ENCODE measurements at regions not wholly inside any gene's neighbourhood (a gene's known extent, or its start where the extent isn't known, plus 50 kb on each side); places are given as distances from the start of the nearest gene placed in this dataset.

DNA sequence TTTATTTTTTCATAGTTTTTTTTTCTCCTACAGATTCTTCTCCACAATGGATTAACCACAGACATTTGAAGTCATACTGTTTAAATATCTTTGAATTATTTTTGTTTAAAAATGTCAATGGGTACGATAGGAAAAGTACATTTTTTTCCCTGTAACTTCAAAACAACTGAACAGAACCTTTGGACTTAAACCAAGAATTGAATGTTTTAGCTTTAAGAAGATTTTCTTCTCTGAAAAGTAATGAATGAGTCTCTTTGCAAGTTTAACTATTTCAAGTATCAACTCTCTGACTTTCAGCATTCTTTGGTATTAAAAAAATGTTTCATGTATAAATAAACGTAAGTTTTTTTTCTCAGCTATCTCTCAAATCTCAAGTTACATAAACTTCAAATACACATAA lies 364.3 kb downstream of the FBXO8 start:
- DNase-seq, result no peak

DNA sequence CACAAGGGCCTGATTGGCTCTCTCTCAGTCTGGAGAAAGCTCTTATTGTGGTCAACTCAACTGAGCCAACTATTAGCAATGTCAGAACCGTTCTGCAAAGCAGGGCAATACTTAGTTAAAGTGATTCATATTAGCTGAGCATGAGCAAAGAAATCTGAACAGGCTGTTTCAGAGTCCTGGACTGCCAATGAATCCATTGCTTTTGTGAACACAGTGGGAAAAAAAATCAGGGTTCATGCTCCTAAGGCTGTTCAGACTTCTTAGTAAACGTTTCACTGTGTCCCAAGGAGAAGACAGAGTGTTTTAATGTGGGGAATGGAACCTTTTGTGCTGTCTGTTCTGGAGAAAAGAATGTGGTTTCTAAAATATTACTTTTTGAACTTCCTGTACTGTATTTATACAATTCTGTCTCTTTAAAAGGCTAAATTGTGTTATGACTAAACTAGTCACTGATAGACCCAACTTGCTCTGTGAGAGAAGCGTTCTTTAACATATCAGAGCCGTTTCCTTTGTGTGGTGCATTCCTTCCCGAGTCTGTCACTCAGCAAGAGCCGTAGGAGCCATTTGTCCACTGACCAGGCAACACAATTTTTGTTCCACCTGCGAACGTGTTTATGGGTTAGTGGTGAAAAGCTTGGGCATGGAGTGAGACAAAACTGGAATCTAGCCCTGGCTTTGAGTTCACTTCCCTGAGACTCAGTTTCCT lies 366.1 kb downstream of the FBXO8 start:
- no peak for DNase-seq

DNA sequence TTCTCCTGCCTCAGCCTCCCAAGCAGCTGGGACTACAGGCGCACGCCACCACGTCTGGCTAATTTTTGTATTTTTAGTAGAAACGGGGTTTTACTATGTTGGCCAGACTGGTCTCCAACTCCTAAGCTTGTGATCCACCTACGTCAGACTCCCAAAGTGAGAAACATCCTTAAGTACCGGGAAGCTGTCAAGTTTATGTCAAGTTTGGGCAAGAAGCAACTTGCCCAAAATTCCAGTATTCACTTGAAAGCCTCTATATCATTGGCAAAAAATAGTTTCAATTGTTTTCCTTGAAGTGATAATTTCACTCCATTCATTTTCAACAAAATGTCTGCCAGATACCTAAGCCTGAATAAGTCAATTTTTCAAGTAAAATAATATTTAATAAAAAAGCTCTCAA lies 370.0 kb downstream of the FBXO8 start:
- DNase-seq, result no peak

DNA sequence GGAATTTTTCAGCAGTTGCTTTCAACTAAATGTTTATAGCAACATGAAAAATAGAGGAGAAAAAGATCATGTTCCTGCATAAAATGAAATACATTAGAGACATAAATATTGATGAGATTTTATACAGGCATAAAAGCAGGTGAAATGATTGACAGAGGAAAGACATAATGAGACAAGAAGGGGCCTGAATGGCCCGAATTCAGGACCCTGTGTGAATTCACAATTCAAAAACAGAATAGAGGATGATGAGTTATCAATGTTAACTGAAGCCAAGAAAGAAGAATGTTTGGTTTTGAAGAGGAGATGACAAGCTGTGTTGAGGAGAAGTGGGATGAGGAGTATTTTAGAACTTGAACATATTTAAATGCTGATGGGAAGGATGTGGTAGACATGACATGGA lies 371.1 kb downstream of the FBXO8 start:
- DNase-seq, result no peak

DNA sequence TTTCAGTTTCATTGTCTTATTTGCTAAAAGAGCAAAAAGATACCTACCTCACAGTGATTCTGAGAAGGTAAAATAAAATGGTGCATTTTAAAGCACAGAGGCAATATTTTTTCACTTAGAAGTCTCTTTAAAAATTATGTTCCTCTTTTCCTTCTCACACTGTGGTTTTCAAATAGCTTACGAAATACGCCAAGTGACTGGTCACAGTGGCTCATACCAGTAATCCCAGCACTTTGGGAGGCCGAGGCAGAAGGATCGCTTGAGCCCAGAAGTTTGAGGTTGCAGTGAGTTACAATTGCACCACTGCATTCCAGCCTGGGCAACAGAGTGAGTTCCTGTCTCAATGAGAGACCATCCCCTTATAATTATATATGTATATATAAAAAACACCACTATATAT lies 372.6 kb downstream of the FBXO8 start:
- peak; percentile 71 for DNase-seq

DNA sequence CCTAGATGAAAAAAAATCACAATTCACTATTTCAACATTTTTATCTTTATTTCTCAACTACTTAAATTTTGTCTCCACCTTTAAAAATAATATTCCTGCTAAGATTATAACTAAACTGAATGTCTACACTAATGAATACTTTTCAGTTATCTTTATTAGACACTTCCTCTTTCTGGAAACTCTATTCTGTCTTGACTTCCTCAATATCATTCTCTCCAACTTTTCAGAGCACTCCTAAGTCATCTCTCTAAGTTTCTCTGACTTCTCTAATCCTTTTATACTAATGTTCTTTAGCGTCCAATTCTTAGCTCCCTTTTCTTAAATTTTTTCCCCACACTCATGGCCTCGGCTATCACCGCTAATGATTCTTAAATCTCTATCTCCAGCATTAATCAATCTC lies 374.2 kb downstream of the FBXO8 start:
- peak; percentile 15 for DNase-seq

DNA sequence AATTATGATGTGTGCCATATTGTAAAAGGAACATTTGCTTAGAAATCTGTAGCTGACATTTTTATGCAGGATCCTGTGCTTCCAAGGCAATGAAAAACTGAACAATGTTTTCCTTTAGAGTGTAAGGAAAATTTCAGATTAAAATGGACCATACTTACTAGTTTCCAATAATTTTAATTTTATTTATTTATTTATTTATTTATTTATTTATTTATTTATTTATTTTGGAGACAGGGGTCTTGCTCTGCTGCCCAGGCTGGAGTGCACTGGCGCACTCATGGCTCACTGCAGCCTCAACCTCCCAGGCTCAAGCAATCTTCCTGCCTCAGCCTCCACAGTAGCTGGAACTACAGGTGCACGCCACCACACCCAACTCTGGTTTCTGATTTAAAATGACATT lies 369.8 kb upstream of the HAND2 start:
- no peak for DNase-seq

DNA sequence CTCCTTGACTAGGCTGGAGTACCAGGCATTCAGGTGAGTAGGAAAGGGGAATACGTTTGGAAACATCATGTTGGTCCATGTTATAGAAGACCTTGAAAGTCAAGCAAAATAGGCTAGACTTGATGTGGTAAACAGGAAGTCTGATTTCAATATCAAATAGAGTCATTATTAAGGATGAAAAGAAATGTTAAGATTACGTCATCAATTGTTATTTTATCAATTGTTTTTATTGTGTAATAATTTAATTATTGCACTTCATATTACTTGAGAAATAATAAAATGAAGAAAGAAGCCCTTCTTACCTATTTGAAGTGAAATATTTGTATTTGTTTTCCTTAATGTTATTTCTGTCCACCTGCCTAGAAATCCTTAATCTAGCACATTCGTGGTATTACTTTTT lies 361.0 kb upstream of the HAND2 start:
- no peak for DNase-seq

DNA sequence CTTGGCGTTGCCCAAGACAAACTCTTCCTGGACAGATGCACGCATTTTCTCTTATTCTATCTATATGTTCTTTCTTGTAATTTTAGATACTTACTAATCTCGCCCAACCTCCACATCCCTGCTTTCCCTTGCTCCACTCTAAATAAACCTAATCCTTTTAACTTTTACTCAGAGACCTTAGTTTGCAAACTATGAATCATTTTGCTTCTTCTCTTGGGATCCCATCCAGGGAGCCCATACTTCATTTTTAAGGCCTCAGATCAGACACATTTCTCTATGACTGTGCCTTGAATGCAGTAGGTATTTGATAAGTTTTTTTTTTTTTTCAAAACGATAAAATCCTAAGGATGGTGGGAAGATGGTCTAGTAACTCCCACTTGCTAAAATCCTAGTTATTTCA lies 353.8 kb upstream of the HAND2 start:
- no peak for DNase-seq

DNA sequence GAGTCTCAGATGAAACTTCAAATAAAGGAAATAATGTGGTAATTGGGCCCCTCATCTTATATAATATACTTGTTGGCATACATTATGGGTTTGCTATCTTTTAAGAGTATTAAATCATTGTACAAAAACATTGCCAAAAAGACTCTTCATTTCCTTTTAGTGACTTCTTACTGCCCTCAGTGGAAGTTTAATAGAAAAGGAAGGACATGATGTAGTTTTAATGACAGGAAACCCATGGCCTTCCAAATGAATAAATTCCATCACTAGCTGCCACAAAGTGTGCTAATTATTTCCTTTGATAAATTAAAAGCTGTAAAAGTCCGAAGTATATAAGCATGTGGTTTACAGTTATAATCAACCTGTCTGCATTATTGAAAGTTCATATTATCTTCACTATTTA lies 350.9 kb upstream of the HAND2 start:
- DNase-seq, result no peak

DNA sequence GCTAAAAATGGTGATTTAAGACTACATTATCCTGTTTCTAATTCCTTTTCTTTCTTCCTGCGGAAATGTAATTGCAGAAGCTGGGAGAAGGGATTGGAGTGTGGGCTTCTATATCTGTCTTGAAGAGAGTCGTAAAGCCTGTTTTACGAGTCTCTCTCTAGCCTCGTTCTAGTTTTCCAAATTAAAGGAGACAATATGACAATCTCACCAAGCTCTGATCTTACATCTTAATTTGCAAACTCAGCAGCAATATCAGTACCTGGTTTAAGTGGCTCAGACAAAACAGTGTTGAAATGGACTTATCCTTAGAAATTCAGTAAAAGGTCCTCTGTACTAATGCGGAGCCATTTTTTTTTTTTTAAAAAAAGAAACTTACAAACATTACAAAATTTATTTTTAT lies 349.5 kb upstream of the HAND2 start:
- no peak for DNase-seq

DNA sequence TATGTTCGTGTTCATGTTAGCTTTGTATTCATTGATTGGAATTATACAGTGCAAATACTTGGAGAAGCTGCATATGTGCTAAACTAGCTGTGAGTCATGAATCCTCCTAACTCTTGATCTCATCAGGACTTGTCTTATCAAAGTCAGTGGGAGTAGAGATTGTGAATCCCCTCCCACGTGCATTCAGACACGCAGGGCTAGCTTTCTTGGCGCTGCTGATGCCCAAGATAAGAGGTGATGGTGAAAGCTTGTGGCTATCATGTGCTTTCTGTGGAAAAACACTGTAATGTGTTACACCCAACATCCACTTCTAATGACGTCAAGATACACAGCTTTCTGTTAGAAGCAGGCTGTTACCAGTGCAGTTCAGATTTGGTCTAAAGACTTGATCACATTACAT lies 348.7 kb upstream of the HAND2 start:
- DNase-seq, result no peak

DNA sequence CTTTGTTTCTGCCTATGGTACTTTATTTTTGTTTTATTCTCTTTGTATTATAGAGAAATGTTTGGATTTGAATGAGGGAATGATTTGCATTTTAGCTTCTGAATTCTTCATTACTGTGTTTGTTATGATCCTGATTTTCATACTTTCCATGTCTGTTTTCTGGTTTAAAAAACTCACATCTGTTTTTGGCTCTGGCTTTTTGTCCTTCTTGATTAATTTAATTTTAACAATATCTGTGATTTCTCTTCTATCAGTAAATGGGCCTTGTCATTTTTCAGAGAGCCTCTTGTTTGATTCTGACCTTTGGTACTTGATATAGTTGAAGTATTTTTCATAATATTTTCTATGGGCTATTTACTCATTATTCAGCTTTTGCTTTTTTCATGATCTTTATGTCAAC lies 341.6 kb upstream of the HAND2 start:
- DNase-seq, result no peak

DNA sequence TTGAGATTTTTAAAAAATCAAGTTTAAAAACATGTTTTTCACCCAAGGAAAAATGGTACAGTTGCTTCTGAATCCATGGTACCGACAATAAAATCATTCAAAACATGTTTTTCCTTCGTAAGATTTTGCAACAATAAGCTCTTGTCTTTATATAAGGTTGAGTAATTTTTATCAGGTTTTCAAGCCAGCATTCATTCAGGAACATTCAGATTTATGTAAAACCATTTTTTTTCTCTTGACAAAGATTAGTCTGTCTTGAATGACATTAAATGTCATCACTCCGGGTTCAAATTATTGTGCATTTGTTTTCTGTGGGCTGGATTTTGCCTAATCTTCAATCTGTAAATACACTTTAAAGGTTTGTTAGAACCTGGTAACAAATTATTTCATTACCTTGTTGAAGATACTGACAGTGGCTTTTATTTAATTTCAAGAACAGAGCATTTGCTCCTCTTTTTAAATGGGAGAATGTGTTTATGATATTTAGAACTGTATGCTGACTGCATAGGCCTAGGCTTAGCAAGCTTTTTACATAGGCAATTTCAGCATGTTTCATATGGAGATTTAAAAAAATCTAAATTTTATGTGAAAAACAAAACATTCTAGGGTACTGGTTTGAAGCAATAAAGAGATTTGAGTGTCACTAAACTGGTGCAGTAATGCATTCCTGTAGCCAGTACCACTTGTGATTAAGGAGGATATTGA lies 336.4 kb upstream of the HAND2 start:
- DNase-seq, result no peak

DNA sequence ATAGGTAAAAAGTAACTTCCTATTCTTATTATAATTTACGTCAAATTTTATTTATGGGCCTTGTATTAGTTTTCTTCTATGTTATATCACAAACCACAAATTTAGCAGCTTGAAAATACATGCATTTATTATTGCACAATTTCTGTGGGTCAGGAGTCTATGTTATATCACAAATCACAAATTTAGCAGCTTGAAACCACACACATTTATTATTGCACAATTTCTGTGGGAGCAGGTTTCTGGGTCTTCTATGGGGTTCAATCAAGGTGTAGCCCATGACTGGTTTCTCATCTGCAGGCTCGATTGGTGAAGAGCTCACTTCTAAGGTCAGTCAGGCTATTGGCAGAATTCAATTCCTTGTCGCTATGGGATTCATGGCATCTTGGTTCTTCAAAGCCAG lies 332.7 kb upstream of the HAND2 start:
- no peak for DNase-seq

DNA sequence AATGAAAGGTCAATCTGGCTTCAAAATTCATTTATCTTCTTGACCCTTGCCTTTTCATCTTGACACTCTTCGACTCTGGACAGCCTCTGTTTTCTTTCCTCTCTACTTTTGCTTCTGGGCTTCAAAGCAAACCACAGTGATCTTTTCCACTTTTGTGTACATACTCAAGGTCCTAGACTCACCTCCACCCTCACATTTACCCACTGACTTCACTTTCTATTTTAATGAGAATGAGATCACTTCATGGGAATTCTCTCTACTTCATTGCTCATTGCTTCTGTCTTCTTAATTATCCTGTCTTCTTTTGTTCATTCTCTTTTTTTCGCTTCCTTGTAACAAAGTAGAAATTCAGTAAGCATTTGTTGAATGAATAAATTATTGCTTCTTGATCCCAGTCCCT lies 330.1 kb upstream of the HAND2 start:
- no peak for DNase-seq

DNA sequence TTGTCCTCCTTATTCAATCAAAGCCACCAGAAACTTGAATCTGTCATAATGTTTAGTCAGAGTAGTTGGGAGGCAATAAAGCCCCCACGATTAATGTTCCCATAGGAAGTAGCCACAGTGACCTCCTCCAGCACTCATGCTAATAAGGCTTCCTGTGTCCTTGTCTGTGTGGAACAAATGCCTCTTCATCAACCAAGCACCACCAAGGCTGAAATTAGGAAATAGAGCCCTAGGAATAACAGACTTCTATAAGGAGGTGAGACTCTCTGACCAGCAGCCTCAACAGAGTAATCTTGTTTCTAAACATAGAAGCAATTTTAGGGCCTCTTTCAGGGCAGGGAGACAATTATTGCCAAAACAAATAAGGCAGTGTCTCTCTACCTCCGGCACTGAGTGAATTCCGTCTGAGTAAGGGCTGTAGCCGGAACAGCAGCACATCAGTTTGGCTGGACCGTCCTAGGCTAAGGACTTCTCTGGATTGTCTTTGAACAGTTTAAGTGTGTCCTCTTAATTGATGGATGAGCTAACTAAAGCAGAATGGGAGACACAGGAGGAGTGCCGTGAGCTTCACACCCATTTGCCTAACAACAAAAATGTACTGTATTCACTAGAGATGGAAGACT lies 329.2 kb upstream of the HAND2 start:
- DNase-seq, result no peak

DNA sequence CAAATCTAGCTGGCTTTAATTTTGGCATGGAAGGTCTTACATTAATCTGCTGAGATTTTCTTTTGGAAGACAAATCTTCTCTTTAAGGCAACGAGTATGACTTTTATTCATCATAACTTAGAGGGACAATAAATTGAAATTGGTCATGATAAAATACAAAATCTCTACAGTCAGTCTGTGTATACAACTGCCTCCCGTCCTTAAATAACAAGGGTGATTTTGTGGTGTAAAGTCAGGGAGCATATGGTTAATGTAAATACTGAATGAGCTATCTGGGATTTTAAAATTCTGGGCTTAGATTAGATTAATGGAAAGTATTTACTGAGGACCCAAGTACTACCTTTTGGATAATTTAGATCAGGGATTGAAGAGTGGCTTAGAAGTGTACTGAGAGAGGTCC lies 328.4 kb upstream of the HAND2 start:
- no peak for DNase-seq

DNA sequence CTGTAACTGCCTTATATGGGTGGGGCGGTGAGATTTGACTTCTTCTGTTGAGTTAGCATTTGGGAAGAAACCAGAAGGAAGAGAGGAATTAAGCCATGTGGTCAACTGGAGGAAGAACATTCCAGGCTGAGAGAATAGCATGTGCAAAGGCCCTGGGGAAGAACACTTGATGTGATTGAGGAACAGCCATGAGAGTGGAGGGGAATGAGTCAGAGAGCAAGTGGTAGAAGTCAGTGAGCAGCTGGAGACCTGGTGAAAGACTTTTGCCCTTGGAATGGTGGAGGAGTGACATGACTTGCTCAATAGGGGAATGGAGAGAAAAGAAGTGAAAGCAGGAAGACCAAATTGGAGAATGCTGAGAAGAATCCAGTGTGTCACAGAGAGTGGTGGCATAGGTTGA lies 327.8 kb upstream of the HAND2 start:
- no peak for DNase-seq

DNA sequence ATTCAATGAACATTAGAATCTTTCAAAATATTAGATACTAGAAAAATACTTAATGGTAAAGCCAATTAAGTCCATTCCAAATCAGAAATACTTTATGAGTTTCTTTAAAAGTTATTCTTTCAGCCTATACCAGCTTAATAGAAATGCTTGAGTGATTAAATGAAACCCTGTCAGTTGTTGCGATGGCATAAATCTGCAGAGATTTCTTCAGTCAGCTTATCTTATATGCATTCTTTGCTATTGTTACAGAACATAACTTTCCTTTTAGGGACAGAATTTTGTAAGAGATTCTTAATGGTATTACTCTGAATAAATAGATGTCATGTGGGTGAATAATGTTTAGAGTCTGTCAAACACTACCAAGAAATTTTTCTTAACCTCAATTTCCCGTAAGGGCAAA lies 325.0 kb upstream of the HAND2 start:
- no peak for DNase-seq

DNA sequence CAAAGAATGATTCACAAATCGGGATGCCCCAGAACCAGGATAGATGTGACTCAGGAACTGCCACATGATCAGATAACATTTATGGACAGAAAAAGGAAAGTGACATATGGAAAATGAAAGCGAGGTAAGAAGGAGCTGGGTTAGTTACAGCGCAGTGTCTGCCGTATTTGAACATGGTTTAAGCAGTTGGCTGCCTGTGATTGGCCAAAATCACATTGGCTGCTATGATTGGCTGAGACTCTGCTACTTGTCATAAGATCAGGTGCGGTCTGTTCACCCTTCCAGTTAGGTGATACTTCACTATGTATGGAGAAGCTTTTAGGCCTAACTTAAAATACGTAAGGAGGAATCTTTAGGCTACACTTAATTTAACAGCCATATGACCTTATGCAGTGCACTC lies 322.7 kb upstream of the HAND2 start:
- DNase-seq, result no peak

DNA sequence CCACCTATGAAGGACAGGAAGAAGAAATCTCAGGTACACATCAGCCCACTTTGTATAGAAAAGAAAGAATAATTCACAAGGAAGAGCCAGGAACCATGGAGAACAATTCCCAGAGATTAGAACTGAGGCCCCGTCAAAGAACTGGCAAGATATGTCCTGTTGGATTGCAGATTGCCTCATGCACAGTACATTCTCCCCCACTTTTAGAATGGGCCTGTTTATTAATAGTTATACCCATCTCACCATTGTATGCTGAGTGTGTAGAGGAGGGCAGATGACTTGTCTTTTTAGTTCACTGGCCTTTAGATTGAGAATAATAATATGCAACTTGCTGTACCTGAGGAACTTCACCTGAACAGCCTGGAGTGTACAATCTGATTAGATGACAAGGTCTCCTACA lies 315.6 kb upstream of the HAND2 start:
- DNase-seq, result no peak

DNA sequence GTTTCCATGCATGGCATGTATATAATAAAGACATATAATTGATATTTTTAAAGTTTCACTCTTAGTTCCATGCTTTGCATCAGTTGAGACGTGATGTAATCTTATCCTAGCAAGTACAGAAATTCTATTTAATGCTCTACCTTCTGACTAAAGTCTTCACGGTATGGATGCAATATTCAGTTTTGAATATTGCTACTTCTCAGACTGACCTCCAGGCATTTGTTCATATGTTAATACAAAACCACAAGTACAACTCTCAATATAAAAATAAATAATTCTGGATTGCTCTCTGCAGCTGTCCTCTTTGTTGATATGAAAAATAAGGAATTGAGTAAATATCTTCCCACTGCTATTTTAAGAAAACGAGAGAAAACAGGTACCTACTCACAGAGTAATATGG lies 309.8 kb upstream of the HAND2 start:
- no peak for DNase-seq

DNA sequence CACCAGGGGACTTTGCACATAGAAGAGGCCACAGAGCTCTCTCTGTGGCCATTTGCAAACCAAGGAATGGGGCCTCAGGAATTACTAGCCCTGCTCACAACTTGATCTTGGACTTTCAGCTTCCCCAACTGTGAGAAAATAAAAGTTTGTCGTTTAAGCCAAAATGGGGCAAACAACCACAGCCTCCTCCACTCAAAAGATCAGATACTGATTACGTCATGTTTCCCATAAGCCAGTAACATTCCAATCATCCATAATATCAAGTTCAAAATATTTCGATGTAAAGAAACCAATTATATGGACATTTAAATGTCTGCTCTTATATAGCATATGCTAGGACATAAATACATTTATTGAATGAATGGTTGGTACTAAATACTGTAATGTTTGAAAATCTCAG lies 307.5 kb upstream of the HAND2 start:
- no peak for DNase-seq

DNA sequence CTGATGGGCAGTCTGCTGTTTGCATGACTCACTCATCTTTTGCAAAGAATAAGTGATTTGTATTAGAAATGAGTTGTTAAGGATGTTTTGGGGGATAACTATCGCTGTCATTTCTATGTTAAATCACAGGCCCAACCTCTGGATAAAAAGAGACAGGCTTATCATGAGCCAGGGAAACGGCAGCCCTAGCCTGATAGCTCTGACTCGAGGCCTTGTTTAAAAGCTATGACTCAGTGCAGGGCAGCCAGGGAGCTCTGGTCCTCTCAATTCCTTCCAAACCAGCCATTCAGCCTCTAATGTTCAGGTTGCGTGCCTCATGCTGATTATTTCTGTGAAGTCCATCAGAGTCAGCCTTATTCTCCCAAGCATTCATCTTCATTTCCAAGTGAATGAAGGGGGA lies 305.9 kb upstream of the HAND2 start:
- DNase-seq, result no peak
